HEK293 (cell line): ENCODE measurements at regions not wholly inside any gene's neighbourhood (a gene's known extent, or its start where the extent isn't known, plus 50 kb on each side); places are given as distances from the start of the nearest gene placed in this dataset.

ENCODE experiments used
- CTCF ChIA-PET: fragments of 350-600 bp; formaldehyde crosslinking; extraction: SDS; loops from one replicate; lab custom pipeline; 2021; ENCODE audit warnings: antibody characterized with exemption; lab: Yijun Ruan, JAX
- POLR2A ChIA-PET: fragments of 300-600 bp; formaldehyde crosslinking; extraction: SDS; loops from one replicate; lab custom pipeline; 2020; ENCODE audit warnings: antibody characterized with exemption, inconsistent platforms; lab: Yijun Ruan, JAX
- H3K27ac ChIP-seq: fragments of 200-500 bp; sonication (Bioruptor generic); 2 replicates; pipeline ENCODE4 v1.5.1; 2014; ENCODE audit warnings: low read depth, low read length, control low read depth, inconsistent platforms; ENCODE audit errors: extremely low read depth
- H3K36me3 ChIP-seq, 2 experiments: fragments of 200-500 bp in 1 of 2; sonication (Bioruptor generic) in 1 of 2; 1 replicate in 1 of 2; 2 replicates in 1 of 2; pipeline ENCODE4 v1.5.1; 2014 to 2017; ENCODE audit warnings: inconsistent platforms in 2 of 2, low read length in 2 of 2; ENCODE audit not compliant: control insufficient read depth in 2 of 2, insufficient read depth in 1 of 2
- H3K4me1 ChIP-seq: fragments of 200-500 bp; sonication (Bioruptor generic); 2 replicates; pipeline ENCODE4 v1.5.1; 2014; ENCODE audit warnings: mild to moderate bottlenecking, low read length, inconsistent platforms; ENCODE audit not compliant: control insufficient read depth, insufficient read depth
- H3K4me3 ChIP-seq: 2 replicates; pipeline ENCODE4 v1.5.1; 2011; ENCODE audit warnings: low read depth, mild to moderate bottlenecking, control low read depth, low read length, moderate library complexity
- H3K9me3 ChIP-seq: fragments of 200-500 bp; sonication (Bioruptor generic); 2 replicates; pipeline ENCODE4 v1.5.1; 2014; ENCODE audit warnings: low read depth, low read length, inconsistent platforms; ENCODE audit not compliant: control insufficient read depth, insufficient read depth
- CTCF ChIP-seq: fragments of 450-650 bp; formaldehyde crosslinking; IDR thresholded peaks from 2 replicates; pipeline ENCODE4 v1.5.1; 2016; ENCODE audit warnings: missing biosample characterization, missing genetic modification characterization
- PRDM10 ChIP-seq: fragments of 450-650 bp; formaldehyde crosslinking; IDR thresholded peaks from 2 replicates; pipeline ENCODE4 v1.5.1; 2016; ENCODE audit warnings: missing biosample characterization, missing genetic modification characterization
- ZBTB1 ChIP-seq: fragments of 450-650 bp; formaldehyde crosslinking; IDR thresholded peaks from 2 replicates; pipeline ENCODE4 v1.5.1; 2016; ENCODE audit warnings: missing biosample characterization, missing genetic modification characterization
- ZBTB48 ChIP-seq: fragments of 450-650 bp; formaldehyde crosslinking; IDR thresholded peaks from 2 replicates; pipeline ENCODE4 v1.5.1; 2016; ENCODE audit warnings: missing biosample characterization, missing genetic modification characterization
- ZNF133 ChIP-seq: fragments of 450-650 bp; formaldehyde crosslinking; IDR thresholded peaks from 2 replicates; pipeline ENCODE4 v1.5.1; 2016; ENCODE audit warnings: missing biosample characterization, missing genetic modification characterization
- ZNF211 ChIP-seq: fragments of 450-650 bp; formaldehyde crosslinking; IDR thresholded peaks from 2 replicates; pipeline ENCODE4 v1.5.1; 2016; ENCODE audit warnings: low read depth, missing biosample characterization, missing genetic modification characterization
- ZNF221 ChIP-seq: fragments of 450-650 bp; formaldehyde crosslinking; IDR thresholded peaks from 2 replicates; pipeline ENCODE4 v1.5.1; 2017; ENCODE audit warnings: missing biosample characterization, missing genetic modification characterization, borderline replicate concordance
- ZNF280D ChIP-seq: fragments of 450-650 bp; formaldehyde crosslinking; IDR thresholded peaks from 2 replicates; pipeline ENCODE4 v1.5.1; 2016; ENCODE audit warnings: missing biosample characterization, missing genetic modification characterization
- ZNF292 ChIP-seq: fragments of 450-650 bp; formaldehyde crosslinking; IDR thresholded peaks from 2 replicates; pipeline ENCODE4 v1.5.1; 2016; ENCODE audit warnings: low read depth, missing biosample characterization, missing genetic modification characterization, borderline replicate concordance
- ZNF37A ChIP-seq: fragments of 450-650 bp; IDR thresholded peaks from 2 replicates; pipeline ENCODE4 v1.5.1; 2018; ENCODE audit warnings: missing biosample characterization, missing genetic modification characterization
- ZNF404 ChIP-seq: fragments of 450-650 bp; formaldehyde crosslinking; IDR thresholded peaks from 2 replicates; pipeline ENCODE4 v1.5.1; 2017; ENCODE audit warnings: missing biosample characterization, missing genetic modification characterization
- ZNF600 ChIP-seq: fragments of 450-650 bp; formaldehyde crosslinking; IDR thresholded peaks from 2 replicates; pipeline ENCODE4 v1.5.1; 2016; ENCODE audit warnings: missing biosample characterization, missing genetic modification characterization
- ZNF629 ChIP-seq: fragments of 450-650 bp; formaldehyde crosslinking; IDR thresholded peaks from 2 replicates; pipeline ENCODE4 v1.5.1; 2017; ENCODE audit warnings: missing biosample characterization, missing genetic modification characterization
- ZNF707 ChIP-seq: fragments of 450-650 bp; formaldehyde crosslinking; IDR thresholded peaks from 2 replicates; pipeline ENCODE4 v1.5.1; 2016; ENCODE audit warnings: missing biosample characterization, missing genetic modification characterization
- ZNF777 ChIP-seq: fragments of 450-650 bp; formaldehyde crosslinking; IDR thresholded peaks from 2 replicates; pipeline ENCODE4 v1.5.1; 2017; ENCODE audit warnings: missing biosample characterization, missing genetic modification characterization, borderline replicate concordance
- ZNF792 ChIP-seq: fragments of 450-650 bp; formaldehyde crosslinking; IDR thresholded peaks from 2 replicates; pipeline ENCODE4 v1.5.1; 2016; ENCODE audit warnings: missing biosample characterization, missing genetic modification characterization

- TF ChIP-seq PRDM10 (tag by site-specific recombination): no peak
- TF ChIP-seq ZNF292 (tag by site-specific recombination): no peak
- no peak for TF ChIP-seq ZNF600 (tag by site-specific recombination)
- TF ChIP-seq ZNF777 (tag by site-specific recombination): no peak
- TF ChIP-seq ZNF37A (tag by site-specific recombination): no peak
- TF ChIP-seq, all 188 proteins: peak for 0
Measured at GRCh38 chr5:61737301-61737963, 405.4 kb downstream of the ZSWIM6 start (continued).

GRCh38 chr5:61737964-61738340 is 405.9 kb downstream of the ZSWIM6 start:
- POLR2A ChIA-PET: no interaction called here

More at GRCh38 chr5:61737964-61738340, 405.9 kb downstream of the ZSWIM6 start:
- Histone ChIP-seq H3K4me1 (no peaks in the 10 kb centered on the region), H3K9me3 (no peaks in the 10 kb centered on the region), H3K4me3 (no peak overlapping the region), H3K27ac (no peak overlapping the region), H3K36me3 (no peaks in the 10 kb centered on the region)
- TF ChIP-seq CTCF: no peak
- no peak for TF ChIP-seq ZNF221 (tag by site-specific recombination)
- no peak for TF ChIP-seq ZNF404 (tag by site-specific recombination)
- no peak for TF ChIP-seq ZNF629 (tag by site-specific recombination)
- no peak for TF ChIP-seq ZBTB1 (tag by site-specific recombination)
- TF ChIP-seq ZBTB48: no peak
- no peak for TF ChIP-seq ZNF707 (tag by site-specific recombination)
- TF ChIP-seq ZNF792 (tag by site-specific recombination): no peak
- TF ChIP-seq ZNF211: no peak
- TF ChIP-seq ZNF133: no peak
- TF ChIP-seq ZNF280D: no peak
- CTCF ChIA-PET: interaction anchor here (1.3 kb wide), 1 partner anchor 31 kb away, joined by 3 read pairs; no protein-coding TSS in a partner anchor
